Inflammatory macrophage treated with lipopolysaccharide for 1 hour (primary cell): ENCODE measurements at regions not wholly inside any gene's neighbourhood (a gene's known extent, or its start where the extent isn't known, plus 50 kb on each side); places are given as distances from the start of the nearest gene placed in this dataset.

Experiments
- DNase-seq, 2 donors: peaks; one replicate each; pipeline ENCODE4 v3.0.0-alpha.2; 2020 to 2022

DNA sequence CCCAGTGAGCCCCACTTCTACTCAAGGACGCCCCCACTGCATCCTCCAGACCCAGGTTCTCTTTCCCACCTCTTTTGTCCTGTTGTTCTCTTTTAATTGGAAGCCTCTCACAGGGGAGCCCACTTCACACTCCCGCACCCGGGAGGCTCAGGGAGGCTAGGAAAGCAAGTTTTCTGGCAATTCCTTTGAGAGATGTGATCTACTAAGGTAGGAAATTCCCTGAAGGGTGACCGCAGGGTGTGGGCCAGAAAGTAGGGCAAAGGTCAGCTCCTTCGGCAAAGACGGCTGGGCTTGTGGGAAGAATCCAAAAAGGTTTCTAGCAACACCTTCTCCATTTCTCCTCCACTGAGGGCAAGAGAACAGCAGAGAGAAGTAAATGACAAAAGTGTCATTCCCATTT, 98.1 kb upstream of the PTPN1 start:
- no peak for DNase-seq

DNA sequence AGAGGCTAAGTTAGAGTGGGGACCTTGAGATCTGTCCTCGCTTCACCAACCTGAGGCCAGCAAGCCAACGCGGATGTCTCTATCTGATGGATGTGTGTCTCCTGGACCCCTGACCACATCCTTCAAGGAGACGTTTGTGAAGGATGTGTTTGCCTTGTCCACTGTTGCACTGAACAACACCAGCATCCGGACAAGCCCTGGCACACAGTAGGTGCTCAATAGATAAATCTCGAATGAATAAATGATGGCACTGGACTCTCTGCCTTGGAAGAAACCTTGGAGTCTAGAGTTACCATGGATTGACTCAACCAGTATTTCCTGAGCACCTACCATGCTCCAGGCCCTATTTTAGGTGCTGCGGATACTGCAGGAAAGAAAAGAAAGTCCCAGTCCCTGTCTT, 97.7 kb upstream of the PTPN1 start:
- DNase-seq: no peak

DNA sequence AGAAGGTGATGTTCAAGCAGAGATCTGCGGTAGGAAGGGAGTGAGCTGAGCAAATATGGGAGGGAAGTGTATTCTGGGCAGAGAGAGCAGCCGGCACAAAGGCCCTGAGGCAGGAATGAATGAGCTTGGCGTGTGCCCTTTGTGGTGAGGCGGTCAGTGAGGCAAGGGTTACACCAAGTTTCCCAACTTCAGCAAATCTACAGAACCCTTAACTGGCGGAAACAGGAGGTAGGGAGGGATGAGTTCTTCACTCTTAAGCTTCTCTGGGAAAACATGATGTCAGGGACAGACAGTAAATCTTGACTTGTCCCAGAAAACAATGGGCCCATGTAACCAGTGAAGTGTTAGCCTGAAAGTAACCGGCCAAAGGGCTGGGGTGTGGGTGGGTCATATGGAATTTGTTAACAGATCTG, 97.1 kb upstream of the PTPN1 start:
- peak; percentile 33 to 51 for DNase-seq

DNA sequence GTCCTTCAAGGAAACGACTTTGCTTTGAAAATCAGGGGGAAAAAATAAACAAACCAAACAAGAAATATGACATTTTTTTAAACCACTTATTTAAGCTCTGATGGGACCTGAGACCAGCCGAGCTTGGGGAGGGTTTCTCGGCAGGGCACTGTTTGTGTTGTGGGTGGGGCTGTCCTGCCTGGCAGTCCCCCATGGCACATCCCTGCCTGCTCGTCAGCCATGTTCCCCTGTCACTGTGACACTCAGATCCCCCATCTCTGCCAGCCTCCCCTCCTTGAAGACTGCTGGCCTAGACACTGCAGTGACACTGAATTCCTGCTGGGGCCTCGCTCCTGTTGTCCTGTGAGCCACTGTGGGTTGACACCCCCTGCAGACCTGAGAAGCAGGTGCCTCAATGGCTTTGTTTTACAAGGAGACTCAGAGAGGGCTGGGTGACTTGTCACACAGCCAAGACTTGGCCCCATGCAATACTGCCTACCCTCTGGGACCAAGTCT, 95.1 kb upstream of the PTPN1 start:
- DNase-seq: no peak

DNA sequence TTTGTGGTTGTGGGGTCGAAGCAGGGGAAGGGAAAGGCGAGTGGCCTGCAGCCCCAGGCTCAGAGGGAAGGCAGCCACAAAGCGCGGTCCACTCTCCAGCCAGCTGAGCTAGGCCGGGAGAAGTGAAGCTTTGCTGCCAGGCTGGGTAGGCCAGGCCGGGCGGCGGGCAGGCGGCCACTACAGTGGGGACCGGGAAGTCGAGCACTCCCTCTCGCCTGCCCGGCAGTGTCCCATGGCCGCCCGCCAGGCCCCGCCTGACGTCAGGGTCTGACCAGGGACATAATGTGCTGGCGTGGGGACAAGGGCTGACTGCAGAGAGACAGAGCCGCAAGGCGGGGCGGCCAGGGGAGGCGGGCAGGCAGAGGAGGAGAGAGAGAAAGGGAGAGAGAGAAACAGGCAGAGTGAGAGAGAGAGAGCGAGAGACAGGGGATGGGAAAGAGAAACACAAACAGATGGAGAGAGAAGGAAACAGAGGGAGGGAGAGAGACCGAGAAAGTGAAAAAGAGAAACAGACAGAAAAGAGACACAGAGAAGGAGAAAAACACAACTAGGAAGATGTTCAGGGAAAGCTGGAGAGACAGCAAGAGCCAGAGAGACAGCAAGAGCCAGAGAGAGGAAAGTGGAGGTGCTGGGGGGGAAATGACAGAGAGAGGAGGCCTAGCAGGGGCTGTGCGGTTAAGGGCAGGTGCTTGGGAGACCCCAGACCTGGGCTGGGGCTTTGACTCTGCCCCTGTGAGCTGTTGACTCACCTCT, 94.5 kb upstream of the PTPN1 start:
- DNase-seq: no peak

DNA sequence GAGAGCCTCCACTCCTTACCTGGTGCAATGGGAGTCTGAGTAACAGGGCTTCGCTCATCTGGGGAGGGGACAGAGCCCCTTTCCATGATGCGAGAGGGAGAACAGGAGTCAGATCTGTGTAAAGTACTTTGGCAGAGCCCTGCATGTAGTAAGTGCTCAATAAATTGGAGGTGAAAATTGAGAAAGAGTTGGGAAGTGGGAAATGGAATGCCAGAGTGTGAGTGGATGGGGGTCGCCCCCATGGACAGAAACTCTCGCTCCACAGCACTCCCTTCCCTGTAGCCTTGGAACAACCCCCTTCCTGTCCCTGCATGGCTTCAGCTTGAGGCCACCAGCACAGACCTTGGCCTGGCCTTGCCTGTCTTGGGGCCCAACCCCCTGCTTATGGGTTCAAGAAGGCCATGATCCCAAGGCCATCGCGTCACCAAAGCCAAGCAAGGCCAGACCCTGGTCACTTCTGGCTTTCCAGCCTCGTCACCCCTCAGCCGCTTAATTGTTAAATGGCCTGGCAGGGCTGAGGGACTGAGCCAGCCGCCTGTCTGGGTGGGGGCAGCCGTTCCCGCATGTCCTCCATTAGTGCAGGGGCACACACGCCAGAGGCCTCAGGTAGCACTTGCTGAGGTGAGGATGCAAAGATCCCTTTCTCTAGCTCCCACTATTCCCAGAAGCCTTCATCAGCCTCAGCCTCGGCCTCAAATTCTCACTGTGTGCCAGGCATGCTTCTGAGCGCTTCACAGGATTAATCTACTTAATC, 93.7 kb upstream of the PTPN1 start:
- DNase-seq: no peak

DNA sequence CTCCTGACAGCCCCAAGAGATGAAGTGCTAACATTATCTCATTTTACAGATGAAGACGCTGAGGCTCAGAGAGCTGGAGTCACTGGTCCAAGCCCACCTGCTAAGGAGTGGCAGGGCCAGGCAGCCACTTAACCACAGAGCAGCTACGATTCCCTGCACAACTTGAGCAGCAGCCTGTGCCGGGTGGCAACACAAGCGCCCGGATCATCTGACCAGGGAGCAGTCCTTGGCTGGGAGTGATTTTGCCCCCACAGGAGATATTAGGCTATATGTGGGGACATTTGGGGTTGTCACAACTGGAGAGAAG, 93.2 kb upstream of the PTPN1 start:
- no peak for DNase-seq

DNA sequence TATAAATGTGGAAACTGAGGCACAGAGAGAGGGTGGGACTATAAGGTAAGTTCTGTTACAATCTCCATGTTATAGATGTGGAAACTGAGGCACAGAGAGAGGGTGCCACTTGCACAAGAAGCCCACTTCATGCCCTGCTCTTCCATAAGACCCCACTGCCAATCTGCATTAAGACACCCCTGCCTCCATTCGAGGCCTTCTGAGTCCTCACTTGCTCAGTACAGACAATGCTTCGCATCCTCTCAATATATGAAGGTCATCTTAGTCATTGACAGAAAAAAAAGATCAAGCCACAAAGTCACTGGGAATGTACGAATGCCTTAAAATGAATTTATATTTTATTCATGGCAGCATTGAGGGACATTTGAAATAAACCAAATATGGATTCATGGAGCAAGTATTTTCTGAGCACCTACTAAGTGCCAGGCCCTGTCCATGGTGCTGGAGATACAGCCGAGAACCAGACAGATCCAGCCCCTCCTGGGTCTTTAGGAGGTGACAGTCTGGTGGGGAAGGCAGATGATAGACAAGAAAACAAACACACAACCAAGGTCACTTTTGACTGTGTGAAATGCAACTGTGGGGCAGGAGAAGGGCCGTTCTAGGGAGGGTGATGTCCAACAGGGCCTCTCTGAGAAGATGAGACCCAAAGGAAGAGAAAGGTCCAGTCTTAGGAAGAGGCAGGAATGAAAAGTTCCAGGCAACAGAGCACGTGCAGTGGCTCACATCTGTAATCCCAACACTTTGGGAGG, 92.5 kb upstream of the PTPN1 start:
- no peak for DNase-seq

DNA sequence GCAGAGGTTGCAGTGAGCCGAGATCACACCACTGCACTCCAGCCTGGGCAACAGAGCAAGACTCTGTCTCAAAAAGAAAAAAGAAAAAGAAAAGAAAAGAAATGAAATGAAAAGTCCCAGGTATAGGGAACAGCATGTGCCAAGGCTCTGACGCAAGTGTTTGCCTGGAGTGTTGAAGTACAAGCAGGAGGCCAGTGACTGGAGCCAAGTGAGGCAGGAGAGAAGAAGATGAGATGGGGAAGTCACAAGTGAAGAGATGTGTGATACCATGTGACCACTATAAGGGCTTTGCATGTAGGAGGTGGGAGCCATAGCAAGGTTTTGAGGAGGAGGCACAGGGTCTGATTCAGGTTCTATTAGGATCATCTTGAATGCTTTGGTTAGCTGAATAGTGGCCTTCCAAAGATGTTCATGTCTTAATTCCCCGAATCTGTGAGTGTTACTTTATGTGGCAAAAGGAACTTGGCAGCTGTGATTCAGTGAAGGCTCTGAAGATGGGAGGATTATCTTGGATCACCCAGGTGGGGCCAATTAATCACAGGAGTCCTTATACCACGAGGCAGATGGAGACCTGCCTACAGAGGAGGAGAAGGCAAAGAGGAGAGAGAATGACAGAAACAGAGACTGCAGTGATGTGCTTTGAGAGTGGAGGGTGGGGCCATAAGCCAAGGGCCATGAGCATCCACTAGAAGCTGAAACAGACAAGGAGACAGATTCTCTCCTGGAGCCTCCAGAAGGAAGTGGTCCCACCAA, 91.1 kb upstream of the PTPN1 start:
- no peak for DNase-seq

DNA sequence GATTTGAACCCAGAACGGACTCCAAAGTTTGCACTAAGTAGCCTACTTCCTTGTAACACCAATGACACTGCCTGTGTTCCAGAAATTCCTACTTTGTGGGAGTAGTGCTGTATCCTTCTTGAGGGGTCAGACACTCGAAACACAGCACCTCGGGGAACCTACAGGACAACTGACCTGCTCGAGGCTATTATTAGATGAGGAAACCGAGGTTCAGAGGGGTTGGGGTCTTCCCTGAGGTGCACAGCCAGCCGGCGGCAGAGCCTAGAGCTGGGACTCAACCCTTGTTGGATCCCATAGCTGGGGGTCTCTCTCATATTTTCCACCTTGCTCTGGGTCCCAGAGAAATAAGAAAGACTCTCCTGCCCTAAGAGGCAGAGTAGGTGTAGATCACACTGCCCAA, 89.8 kb upstream of the PTPN1 start:
- DNase-seq: no peak

DNA sequence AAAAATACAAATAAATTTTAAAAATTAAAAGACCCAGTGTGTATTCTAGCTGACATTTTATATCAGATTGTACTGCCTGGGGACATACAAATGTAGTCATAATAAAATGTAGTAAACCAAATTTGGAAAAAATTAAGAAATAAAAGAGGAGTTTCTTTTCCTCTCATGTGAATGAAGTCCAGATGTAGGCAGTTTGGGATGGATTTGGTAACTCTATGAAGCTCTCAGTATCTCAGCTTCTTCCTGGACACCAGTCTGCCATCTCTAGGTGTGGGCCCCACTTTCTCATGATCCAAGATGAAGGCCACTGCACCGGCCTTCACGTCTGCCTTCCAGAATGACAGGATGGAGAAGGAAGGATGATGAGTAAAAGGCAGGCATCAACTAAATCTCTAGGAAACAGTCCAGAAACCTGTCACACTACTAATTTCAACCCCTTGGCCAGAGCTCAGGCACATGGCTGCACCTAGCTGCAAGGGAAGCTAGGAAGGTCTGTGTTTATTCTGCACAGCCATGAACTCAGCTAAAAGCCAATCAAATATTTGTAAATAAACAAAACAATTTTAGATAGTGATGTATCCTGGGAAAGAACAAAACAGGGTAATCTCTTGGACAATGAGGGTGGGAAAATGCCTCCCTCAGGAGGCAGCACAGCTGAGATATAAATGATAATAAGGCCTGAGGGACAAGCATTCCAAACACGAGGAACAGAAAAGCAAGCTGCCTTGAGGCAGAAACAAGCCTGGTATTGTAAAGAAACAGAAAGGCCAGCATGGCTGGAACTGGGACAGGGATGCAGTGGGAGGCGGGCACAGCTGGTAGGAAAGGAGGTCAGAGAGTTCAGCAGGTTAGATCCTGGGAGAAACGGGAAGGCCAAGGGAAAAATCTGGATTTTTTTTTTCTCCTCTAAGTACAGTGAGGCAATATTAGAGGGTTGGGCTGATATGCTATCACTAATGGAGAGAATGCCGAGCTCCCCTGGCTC, 88.5 kb upstream of the PTPN1 start:
- DNase-seq: no peak

DNA sequence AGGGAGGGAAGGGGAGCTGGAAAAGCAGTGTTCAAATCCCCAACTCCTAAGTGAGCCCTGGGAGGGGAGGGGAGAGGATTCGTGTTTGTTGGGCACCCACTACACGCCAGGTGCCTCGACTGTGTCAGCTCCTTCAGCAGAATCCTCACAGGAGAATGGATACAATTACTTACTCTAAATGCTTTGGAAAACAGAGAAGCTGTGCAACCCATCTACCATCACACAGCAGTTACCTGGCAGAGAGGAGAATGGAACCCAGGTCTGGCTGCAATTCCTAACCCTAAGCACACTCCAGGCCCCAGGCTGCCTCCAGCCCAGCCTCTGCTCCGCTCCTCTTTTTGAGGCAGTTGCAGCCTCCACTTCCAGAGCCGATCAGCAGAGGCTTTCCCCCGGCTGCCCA, 86.4 kb upstream of the PTPN1 start:
- DNase-seq: no peak

DNA sequence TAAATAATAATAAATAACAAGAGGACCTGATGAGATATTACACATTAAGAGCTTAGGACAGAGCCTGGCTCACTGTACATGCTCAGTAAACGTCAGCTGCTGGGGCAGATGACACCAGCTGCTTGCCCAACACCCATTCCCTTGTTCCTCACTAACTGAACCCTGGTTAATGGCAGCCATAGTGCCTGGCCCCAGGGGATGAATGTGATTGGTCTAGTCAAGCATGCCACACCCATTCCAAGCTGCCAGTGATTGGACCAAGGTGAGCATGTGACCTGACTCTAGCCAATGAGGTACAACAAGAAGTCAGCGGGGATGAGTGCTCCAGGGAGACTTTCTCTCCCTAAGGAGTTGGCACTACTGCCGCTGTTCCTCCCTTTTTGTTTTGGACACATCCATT, 85.1 kb upstream of the PTPN1 start:
- DNase-seq: peak; percentile 34 to 60

DNA sequence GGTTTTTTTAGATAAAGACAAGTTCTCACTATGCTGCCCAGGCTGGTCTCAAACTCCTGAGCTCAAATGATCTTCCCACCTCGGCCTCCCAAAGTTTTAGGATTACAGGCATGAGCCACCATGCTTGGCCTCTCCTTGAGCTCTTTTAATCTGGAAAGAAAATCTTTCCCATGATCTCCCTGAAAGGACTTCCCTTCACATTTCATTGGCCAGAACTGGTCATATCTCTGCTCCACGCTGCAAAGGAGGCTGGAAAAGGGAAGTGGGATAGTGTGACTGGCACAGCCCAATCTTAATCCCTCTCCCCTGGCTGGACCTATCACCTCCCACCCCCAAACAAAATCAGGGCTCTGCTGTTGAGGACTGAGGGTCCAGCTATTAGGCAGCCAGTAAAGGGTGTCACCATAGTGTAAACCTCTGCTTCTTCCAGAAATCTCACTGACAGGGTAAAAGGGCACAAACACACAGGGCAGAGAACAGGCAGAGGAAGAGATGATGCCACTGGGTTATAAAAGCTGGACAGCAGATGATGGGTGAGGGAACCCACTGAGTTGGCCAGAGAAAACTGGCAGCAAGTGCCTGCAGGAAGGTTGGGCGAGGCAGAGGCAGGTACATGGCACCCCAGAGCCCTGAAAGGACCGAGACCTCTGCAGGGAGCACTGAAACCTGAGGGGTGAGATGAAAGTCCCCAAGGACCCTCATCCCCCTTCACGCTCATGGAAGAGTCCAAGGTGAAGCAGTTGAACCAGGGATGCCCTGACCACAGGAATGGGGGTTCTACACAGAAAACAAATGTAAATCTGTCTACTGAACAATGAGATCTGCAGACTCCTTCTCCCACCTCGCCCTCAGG, 83.1 kb upstream of the PTPN1 start:
- peak; percentile 51 to 60 for DNase-seq

DNA sequence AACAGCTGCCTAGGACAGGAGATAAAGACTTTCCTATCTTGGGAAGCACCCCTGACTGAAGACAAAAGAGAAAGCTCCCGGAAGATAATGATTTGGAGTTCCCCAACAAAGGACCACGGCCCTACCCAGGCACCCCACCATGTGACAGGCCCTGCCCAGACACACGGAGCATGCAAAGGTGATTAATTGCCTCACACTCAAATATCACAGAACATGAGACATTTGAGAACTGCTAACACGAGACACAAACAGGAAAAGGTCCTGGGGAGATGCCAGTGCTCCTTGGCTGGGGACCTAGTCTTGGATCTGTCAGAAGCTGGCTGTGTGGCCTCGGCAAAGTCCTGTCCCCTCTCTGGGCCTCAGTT, 82.5 kb upstream of the PTPN1 start:
- DNase-seq: no peak

DNA sequence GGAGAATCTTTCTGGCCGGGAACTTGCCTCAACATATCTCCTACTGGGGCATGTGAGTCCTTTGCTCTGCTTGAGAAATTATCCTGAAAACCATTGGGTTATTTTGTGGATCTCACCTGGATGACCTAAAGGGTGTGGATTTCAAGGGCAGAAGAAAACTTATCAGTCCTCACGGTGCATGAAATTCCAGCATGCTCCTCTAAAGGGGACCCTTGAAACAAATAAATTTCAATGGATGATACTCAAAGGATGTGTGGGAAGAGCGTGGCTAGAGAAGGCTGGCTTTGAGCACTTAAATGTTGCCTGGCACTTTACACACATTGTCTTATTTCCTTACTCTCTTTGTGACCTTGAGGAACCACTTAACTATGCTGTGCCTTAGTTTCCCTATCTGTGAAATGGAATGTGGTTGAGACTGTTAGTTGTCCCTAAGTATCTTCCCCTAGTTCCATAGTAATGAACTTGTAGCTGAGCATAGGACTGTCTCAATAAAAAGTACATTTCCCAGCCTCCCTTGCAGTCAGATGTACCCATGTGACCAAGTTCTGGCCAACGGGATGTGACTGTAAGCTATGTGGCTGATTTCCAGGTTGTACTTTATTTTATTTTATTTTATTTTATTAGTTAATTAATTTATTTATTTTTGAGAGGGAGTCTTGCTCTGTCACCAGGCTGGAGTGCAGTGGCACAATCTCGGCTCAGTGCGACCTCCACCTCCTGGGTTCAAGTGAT, 81.9 kb upstream of the PTPN1 start:
- DNase-seq: no peak

DNA sequence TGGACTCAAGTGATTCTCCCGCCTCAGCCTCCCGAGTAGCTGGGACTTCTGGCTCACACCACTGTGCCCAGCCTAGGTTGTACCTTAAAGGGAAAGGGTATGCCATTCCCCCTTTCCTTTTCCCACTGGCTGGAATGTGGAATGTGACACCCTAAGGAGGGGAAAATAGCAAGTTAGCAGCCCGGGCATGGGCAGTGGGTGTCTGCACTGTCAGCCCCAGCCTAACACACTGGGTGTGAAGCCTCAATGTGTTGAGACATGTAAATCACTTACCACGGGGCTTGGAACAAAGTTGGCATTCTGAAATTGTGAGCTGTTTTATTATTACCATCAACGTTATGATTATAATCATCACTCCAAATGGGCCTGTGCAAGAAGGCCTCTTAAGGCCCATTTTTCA, 80.8 kb upstream of the PTPN1 start:
- no peak for DNase-seq

DNA sequence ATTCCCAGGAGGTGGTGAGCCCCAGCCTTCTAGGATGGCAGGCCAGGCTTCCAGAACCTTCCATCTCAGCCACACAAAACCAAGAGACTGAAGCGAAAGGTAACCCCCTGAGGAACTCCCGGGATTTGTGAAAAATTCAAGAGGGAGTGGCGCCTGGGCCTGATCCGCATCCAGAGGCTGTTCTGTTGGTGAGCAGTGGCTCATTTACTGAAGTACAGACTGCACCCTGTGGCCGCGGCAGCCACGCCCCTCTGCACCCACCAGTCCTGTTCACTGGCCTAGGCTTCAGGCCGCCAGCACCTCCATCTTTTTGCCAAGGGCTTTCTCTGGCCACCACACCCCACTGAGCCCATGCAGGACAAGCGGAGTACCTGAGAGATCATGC, 79.1 kb upstream of the PTPN1 start:
- no peak for DNase-seq

DNA sequence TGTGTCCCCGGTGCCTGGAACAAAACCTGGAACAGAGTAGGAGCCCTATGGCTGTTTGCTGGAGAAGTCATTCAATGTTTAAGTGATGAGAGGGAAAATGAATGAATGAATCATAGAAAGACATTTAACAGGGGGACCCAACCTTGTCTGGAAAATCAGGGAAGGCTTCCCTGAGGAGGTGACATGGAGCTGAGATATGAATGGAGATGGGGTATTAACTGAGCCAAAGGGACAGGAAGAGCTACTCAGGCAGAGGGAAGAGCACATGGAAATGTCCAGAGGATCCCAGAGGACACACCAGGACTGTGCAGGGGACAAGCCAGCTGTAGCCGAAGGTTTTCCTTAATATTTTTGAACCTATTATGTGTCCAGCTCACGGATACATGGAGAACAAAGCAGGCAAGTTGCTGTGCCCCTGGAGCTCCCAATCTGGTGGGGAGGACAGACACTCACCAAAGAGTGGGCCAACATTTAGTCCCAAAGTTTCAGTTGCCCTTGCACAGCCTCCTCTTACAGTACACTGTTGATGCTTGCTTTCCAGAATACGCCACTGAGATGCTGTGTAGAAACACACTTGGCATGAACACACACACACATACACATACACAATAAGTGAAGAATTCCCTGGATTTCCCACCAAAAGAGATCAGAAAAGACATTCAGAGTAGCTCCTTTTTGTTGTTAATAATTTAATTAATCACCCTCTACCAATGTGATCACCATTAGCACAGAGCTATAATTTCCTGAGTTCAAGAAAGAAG, 77.0 kb upstream of the PTPN1 start:
- no peak for DNase-seq

DNA sequence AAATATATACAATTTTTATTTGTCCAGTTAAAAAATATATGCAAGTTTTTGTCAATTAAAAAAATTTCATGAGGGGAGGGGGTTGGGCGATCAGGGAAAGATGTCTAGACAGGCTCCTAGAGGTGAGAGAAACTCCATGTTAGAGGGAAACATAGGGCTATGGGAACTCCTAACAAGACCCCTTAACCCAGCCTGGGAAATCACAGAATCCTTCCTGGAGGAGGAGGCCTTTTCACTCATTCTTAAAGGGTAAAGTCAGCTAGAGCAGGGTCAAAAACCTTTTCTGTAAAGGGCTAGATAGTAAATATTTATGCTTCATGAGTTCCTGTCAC, 75.9 kb upstream of the PTPN1 start:
- DNase-seq: no peak
